Neural cell (in vitro differentiated cells): ENCODE measurements at regions not wholly inside any gene's neighbourhood (a gene's known extent, or its start where the extent isn't known, plus 50 kb on each side); places are given as distances from the start of the nearest gene placed in this dataset.

ENCODE experiments used
- EP300 ChIP-seq: fragments of 450-650 bp; conservative IDR thresholded peaks from 2 replicates; pipeline ENCODE4 v1.6.1; 2014; ENCODE audit warnings: antibody characterized with exemption, mild to moderate bottlenecking, moderate library complexity; ENCODE audit not compliant: poor library complexity, severe bottlenecking
- EZH2 ChIP-seq: fragments of 200-600, 300-800 bp; shearing (Covaris generic), sonication (generic); IDR thresholded peaks from 2 replicates; pipeline ENCODE4 v1.6.1; 2014; ENCODE audit warnings: antibody characterized with exemption, low read length, borderline replicate concordance, mild to moderate bottlenecking; ENCODE audit not compliant: insufficient read depth, poor library complexity, severe bottlenecking
- MXI1 ChIP-seq: fragments of 450-650 bp; conservative IDR thresholded peaks from 2 replicates; pipeline ENCODE4 v1.6.1; 2014; ENCODE audit warnings: antibody characterized with exemption, mild to moderate bottlenecking; ENCODE audit not compliant: poor library complexity, severe bottlenecking
- POLR2AphosphoS5 ChIP-seq: IDR thresholded peaks from 2 replicates; pipeline ENCODE4 v1.6.1; 2012
- RAD21 ChIP-seq: fragments of 450-650 bp; conservative IDR thresholded peaks from 2 replicates; pipeline ENCODE4 v1.6.1; 2014; ENCODE audit warnings: antibody characterized with exemption, mild to moderate bottlenecking, moderate library complexity
- TF ChIP-seq, protein P1 (sequence below): fragments of 450-650 bp; IDR thresholded peaks from 2 replicates; pipeline ENCODE4 v1.5.1; 2014; ENCODE audit warnings: antibody characterized with exemption, mild to moderate bottlenecking, moderate library complexity; ENCODE audit not compliant: poor library complexity, severe bottlenecking

DNA sequence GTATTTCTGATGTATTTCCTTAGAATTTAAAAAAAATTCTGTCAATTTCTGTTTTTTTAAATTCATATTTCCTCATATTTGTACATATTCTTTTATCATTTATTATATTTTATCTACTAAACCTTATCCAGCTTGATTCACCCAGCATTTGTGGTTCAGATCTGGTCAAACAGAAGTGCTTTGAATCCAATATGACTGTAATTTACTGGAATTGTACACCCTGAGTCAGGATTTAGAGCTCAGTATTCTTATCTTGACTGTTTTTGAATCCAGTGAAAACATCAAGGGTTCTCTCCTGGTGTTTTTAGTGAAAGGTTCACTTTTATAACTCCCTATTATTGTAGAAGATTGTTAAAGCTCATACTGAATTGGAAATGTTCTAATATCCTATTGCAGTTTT, 1077.0 kb upstream of the NCAM2 start:
- TF ChIP-seq EP300 (no peak), POLR2AphosphoS5 (no peak), MXI1 (no peak), EZH2 (no peak), RAD21 (no peak)
- TF ChIP-seq, protein P1, sequence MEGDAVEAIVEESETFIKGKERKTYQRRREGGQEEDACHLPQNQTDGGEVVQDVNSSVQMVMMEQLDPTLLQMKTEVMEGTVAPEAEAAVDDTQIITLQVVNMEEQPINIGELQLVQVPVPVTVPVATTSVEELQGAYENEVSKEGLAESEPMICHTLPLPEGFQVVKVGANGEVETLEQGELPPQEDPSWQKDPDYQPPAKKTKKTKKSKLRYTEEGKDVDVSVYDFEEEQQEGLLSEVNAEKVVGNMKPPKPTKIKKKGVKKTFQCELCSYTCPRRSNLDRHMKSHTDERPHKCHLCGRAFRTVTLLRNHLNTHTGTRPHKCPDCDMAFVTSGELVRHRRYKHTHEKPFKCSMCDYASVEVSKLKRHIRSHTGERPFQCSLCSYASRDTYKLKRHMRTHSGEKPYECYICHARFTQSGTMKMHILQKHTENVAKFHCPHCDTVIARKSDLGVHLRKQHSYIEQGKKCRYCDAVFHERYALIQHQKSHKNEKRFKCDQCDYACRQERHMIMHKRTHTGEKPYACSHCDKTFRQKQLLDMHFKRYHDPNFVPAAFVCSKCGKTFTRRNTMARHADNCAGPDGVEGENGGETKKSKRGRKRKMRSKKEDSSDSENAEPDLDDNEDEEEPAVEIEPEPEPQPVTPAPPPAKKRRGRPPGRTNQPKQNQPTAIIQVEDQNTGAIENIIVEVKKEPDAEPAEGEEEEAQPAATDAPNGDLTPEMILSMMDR, result no peak
